Activated naive CD8-positive, alpha-beta T cell treated with anti-CD3 and anti-CD28 coated beads, Interleukin-2, amount 10 ng/mL, durations not matched to agents 7 days and 5 days (primary cell): ENCODE measurements at regions not wholly inside any gene's neighbourhood (a gene's known extent, or its start where the extent isn't known, plus 50 kb on each side); places are given as distances from the start of the nearest gene placed in this dataset.

ENCODE experiments used
- ATAC-seq: fragments of 150-1000 bp; cut with Tn5 transposase; one replicate; pipeline ENCODE4 v1.10.0; 2021; ENCODE audit warnings: low read depth, moderate library complexity
- POLR2A ChIA-PET: fragments of 350-600 bp; sonication (Branson Sonifier 250); formaldehyde crosslinking; loops from one replicate; lab custom pipeline; 2021; ENCODE audit warnings: antibody characterized with exemption; lab: Charles Lee
- DNase-seq: peaks from one replicate; pipeline ENCODE4 v3.0.0; 2021
- H3K27ac Mint-ChIP-seq: one replicate; pipeline ENCODE4 v1.8.0; 2022; ENCODE audit warnings: mild to moderate bottlenecking, mixed read lengths
- H3K27me3 Mint-ChIP-seq: one replicate; pipeline ENCODE4 v1.8.0; 2022; ENCODE audit warnings: mild to moderate bottlenecking, moderate library complexity, mixed read lengths
- H3K36me3 Mint-ChIP-seq: one replicate; pipeline ENCODE4 v1.8.0; 2021; ENCODE audit warnings: mild to moderate bottlenecking, mixed read lengths
- H3K4me1 Mint-ChIP-seq: one replicate; pipeline ENCODE4 v1.8.0; 2021; ENCODE audit warnings: mixed read lengths
- H3K4me3 Mint-ChIP-seq: one replicate; pipeline ENCODE4 v1.8.0; 2022; ENCODE audit warnings: mild to moderate bottlenecking, moderate library complexity, mixed read lengths
- H3K9me3 Mint-ChIP-seq: one replicate; pipeline ENCODE4 v1.8.0; 2021; ENCODE audit warnings: mixed read lengths

GRCh38 chr15:31163769-31164572 is 62.4 kb upstream of the TRPM1 start:
- H3K27ac Mint-ChIP-seq: no peak overlapping the region
- POLR2A ChIA-PET: no interaction called here

GRCh38 chr15:31164573-31164912 is 63.0 kb upstream of the TRPM1 start:
- Mint-ChIP-seq H3K36me3 (no peaks in the 10 kb centered on the region), H3K9me3 (no peaks in the 10 kb centered on the region), H3K27me3 (peaks cover 17% of the 10 kb centered on the region), H3K4me3 (no peak overlapping the region), H3K27ac (no peak overlapping the region), H3K4me1 (peaks cover 13% of the 10 kb centered on the region)
- no peak for DNase-seq
- POLR2A ChIA-PET: no interaction called here
- no peak for ATAC-seq

More at GRCh38 chr15:31163769-31164572, 62.4 kb upstream of the TRPM1 start:
- ATAC-seq: no peak
- DNase-seq: no peak
- Mint-ChIP-seq H3K4me1 (peaks cover 13% of the 10 kb centered on the region), H3K4me3 (no peak overlapping the region), H3K27me3 (peaks cover 17% of the 10 kb centered on the region), H3K9me3 (no peaks in the 10 kb centered on the region), H3K36me3 (no peaks in the 10 kb centered on the region)

DNA sequence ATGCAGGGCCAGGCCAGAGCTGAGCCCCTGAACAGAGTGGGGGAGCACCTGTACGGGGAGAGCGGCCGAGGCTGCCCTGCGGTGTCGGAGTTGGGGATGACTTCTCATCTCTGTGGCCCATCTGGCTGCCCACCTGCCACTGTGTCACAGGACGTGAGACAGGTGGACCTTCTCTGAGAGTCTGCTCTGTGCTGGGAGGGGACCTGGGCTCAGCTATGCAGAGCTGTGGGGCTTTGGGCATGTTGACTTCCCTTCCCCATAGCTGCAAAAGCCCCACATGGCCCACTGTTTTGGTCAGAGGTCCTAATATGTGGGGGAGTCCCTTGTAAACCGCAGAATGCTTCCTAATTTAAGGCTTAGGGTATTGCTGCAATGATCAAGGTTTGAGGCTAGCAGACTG is 68.0 kb upstream of the TRPM1 start:
- Mint-ChIP-seq H3K27ac (no peak overlapping the region), H3K27me3 (peaks cover 13% of the 10 kb centered on the region), H3K9me3 (no peaks in the 10 kb centered on the region), H3K4me3 (no peak overlapping the region), H3K36me3 (no peaks in the 10 kb centered on the region), H3K4me1 (peaks cover 13% of the 10 kb centered on the region)
- POLR2A ChIA-PET: no interaction called here
- DNase-seq: no peak
- no peak for ATAC-seq

- Mint-ChIP-seq H3K9me3 (no peaks in the 10 kb centered on the region), H3K4me3 (no peak overlapping the region), H3K27ac (no peak overlapping the region), H3K27me3 (peaks cover 6% of the 10 kb centered on the region), H3K36me3 (no peaks in the 10 kb centered on the region), H3K4me1 (peaks cover 13% of the 10 kb centered on the region)
- POLR2A ChIA-PET: no interaction called here
- no peak for ATAC-seq
- no peak for DNase-seq
These were observed 70.2 kb upstream of the TRPM1 start for GRCh38 chr15:31171731-31172130.

DNA sequence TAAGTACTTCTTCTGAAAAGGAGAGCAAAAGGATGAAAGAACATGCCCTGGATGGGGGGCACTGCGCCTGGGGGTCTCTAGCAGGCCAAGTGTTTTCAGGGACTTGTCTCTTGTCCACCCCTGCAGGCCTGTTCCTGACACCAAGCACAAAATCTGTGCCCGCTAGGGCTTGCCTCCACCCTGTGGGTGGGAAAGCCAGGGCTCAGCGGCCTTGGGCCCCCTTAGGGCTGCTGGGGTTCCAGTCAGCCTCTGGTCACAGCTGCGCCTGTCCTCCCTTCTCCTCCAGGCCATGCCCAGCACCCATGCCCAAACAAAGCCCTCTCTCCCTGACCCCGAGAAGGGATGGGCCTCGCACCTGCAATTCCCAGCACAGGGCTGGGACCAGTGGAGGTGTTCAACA is 71.1 kb upstream of the TRPM1 start:
- POLR2A ChIA-PET: no interaction called here
- DNase-seq (no peak), ATAC-seq (no peak)
- Mint-ChIP-seq H3K4me1 (peaks cover 6% of the 10 kb centered on the region), H3K36me3 (no peaks in the 10 kb centered on the region), H3K27me3 (peaks cover 5% of the 10 kb centered on the region), H3K27ac (no peak overlapping the region), H3K4me3 (no peak overlapping the region), H3K9me3 (no peaks in the 10 kb centered on the region)

DNA sequence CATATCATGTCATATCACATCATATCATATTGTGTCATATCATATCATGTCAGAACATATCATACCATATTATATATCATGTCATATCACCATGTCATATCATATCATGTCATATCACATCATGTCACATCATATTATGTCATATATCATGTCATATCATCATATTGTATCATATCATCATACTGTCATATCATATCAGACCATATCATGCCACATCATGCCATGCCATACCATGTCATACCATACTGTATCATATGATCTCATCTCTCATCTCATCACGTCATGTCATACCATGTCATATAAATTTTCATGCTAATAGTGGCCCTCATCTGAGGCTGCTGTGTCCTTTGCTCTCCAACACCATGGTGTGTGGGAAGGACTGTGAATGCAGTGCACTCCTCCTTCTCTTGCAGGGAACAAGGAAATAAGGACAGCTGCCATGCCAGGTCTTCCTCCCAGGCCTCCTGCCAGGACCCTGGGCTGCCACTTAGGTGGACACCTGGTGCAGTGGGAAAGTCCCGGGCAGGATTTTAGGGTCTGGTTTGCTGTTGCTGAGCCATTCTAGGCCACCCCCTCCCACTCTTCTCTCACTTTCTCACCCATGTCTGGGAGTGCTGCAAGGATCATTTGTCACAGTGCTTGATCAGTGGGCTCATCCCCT is 72.4 kb upstream of the TRPM1 start:
- POLR2A ChIA-PET: no interaction called here
- no peaks in the 10 kb centered on the region for H3K27me3 Mint-ChIP-seq
- no peak for ATAC-seq
- H3K36me3 Mint-ChIP-seq: no peaks in the 10 kb centered on the region
- no peak overlapping the region for H3K27ac Mint-ChIP-seq
- no peaks in the 10 kb centered on the region for H3K9me3 Mint-ChIP-seq
- no peak for DNase-seq
- peaks cover 2% of the 10 kb centered on the region for H3K4me1 Mint-ChIP-seq
- no peak overlapping the region for H3K4me3 Mint-ChIP-seq

DNA sequence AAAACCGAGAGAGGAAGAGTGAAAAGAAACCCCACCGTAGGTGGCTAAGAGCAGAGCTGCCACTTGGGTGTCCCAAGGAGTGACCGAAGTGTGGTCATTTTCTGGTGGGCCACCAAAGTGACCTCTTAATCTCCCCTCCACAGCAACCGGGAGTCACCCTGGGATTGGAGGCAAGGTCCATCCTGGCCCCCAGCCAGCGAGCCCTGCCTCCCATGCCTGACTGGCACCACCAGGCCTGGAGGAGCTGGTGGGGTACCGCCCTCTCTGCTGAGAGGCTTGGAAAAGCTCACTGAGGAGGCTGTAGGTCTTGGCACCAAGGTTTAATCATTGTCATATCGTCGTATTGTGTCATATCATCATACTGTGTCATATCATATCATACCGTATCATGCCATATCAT is 74.0 kb upstream of the TRPM1 start:
- POLR2A ChIA-PET: no interaction called here
- Mint-ChIP-seq H3K4me1 (peaks cover 6% of the 10 kb centered on the region), H3K27me3 (peaks cover under 1% of the 10 kb centered on the region), H3K27ac (no peak overlapping the region), H3K4me3 (no peak overlapping the region), H3K9me3 (peaks cover 3% of the 10 kb centered on the region), H3K36me3 (peaks cover 5% of the 10 kb centered on the region)
- ATAC-seq (no peak), DNase-seq (no peak)

- POLR2A ChIA-PET: no interaction called here
These were observed 76.4 kb upstream of the TRPM1 start for GRCh38 chr15:31177951-31178350.

GRCh38 chr15:31178705-31179104 is 77.2 kb upstream of the TRPM1 start:
- H3K27ac Mint-ChIP-seq: no peak overlapping the region
- peaks cover 4% of the 10 kb centered on the region for H3K9me3 Mint-ChIP-seq
- H3K27me3 Mint-ChIP-seq: peaks cover 11% of the 10 kb centered on the region
- ATAC-seq (no peak), DNase-seq (no peak)
- H3K4me1 Mint-ChIP-seq: peaks cover 6% of the 10 kb centered on the region
- H3K36me3 Mint-ChIP-seq: peaks cover 6% of the 10 kb centered on the region
- POLR2A ChIA-PET: no interaction called here
- no peak overlapping the region for H3K4me3 Mint-ChIP-seq

More at GRCh38 chr15:31177951-31178350, 76.4 kb upstream of the TRPM1 start:
- ATAC-seq: no peak
- Mint-ChIP-seq H3K36me3 (peaks cover 6% of the 10 kb centered on the region), H3K27me3 (peaks cover 8% of the 10 kb centered on the region), H3K9me3 (peaks cover 4% of the 10 kb centered on the region), H3K4me1 (peaks cover 6% of the 10 kb centered on the region), H3K27ac (no peak overlapping the region), H3K4me3 (no peak overlapping the region)
- DNase-seq: no peak

DNA sequence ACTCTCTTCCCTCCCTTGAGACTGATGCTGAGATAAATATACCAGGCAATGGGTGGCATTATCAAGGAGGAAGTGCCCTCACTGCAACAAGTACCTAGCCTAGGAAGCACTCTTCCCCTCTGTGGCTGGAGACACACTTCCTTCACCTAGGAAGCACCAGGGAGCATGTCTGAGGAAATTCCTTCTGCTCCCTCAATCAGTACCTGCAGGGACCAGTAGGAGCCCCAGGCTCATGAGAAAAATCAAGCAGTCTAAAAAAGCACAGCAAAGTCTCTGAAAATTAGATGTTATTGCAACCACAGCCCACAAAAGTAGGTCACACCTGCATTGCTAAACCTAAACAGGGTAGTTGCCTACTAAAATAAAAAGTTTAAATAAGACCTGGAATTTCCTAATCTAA is 78.2 kb upstream of the TRPM1 start:
- no peak for ATAC-seq
- peaks cover 6% of the 10 kb centered on the region for H3K36me3 Mint-ChIP-seq
- H3K4me1 Mint-ChIP-seq: peaks cover 6% of the 10 kb centered on the region
- H3K27ac Mint-ChIP-seq: no peak overlapping the region
- peaks cover 4% of the 10 kb centered on the region for H3K9me3 Mint-ChIP-seq
- DNase-seq: no peak
- POLR2A ChIA-PET: no interaction called here
- H3K4me3 Mint-ChIP-seq: no peak overlapping the region
- H3K27me3 Mint-ChIP-seq: peaks cover 11% of the 10 kb centered on the region

DNA sequence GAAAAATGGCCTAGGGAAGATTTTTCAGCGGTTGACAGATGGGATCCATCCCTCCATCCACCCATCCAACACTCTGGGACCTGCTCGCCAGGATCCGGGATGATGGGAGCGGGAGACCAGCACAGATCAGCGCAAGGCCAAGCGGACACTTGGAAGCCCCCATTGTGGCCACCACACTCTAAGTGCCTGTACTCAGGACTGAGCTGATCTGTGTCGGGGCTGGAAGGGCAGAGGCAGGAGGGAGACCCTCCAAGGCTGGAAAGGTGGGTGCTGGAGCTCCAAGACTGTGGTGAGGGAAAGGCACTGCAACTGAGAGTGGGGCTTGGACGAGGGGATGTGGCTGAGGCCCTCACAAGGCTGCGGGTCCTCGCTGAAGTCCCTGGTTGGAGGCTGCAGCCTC is 91.8 kb upstream of the TRPM1 start:
- Mint-ChIP-seq H3K27ac (no peak overlapping the region), H3K27me3 (peaks cover 11% of the 10 kb centered on the region), H3K4me1 (no peaks in the 10 kb centered on the region), H3K9me3 (peaks cover 13% of the 10 kb centered on the region), H3K36me3 (no peaks in the 10 kb centered on the region), H3K4me3 (no peak overlapping the region)
- POLR2A ChIA-PET: interaction anchor here (0.6 kb wide), 1 partner anchor 178 kb away, joined by 3 read pairs; no protein-coding TSS in a partner anchor
- ATAC-seq: no peak
- DNase-seq: no peak

DNA sequence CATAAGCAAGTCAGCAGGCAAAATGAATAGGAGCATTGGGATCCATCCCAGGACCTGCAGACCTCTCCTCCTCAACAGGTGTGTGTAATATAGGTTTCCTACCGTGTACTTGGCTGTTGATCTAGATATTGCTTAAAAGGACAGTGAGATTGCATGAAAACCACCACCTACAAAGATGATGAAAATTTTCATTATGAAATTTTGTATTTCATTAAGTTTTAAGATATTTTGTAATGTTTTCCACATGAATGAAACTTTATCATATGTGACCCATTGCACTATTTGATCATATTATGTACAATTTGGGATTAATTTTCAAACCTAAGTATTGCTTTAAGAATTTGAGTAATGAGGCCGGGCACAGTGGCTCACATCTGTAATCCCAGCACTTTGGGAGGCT is 94.3 kb upstream of the TRPM1 start:
- no peak overlapping the region for H3K4me3 Mint-ChIP-seq
- no peak for ATAC-seq
- H3K4me1 Mint-ChIP-seq: peaks cover 7% of the 10 kb centered on the region
- POLR2A ChIA-PET: no interaction called here
- H3K27me3 Mint-ChIP-seq: peaks cover 16% of the 10 kb centered on the region
- no peaks in the 10 kb centered on the region for H3K9me3 Mint-ChIP-seq
- H3K36me3 Mint-ChIP-seq: no peaks in the 10 kb centered on the region
- H3K27ac Mint-ChIP-seq: no peak overlapping the region
- no peak for DNase-seq

DNA sequence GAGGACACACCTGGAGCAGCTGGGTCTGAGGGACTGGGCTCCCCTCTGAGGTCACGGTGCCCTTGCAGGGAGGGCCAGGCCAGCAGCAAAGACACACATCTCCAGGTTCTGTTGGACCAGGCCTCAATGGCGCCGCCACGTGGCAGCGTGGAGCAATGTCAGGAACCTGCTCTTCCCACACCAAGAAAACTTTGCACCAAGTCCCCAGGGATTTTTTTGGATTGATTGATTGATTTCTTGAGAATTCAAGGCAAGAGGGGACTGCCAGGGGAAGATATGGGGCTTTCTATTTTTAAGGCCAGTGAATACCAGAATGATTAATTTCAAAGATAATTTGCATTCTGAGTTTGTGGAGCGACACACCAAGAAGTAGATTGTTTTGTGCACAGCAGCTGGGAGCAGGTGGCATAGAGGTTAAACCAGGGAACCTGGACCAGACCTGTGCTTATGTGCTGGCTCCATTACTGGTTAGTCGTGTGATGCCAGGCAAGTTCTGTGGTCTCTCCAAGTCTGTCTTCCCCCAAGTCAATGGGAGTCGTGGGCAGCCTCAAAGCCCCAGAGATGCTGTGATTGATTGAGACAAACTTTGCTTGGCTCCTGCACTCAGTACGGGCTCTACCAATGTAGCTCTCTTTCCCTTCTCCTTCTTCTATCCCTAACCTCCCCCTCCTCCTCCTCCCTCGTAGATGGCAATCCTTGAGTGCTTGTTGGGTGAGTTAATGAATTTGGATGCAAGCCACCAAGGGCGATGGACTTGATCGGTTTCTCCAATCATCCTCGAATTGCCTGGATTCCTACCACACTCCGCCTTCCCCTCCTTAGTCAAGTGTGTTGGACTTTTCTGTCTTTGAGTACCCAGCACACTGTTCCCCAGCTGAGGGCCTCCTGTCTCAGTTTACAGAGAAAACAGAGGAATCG is 96.2 kb upstream of the TRPM1 start:
- no peaks in the 10 kb centered on the region for H3K9me3 Mint-ChIP-seq
- H3K36me3 Mint-ChIP-seq: no peaks in the 10 kb centered on the region
- no peak for ATAC-seq
- peaks cover 16% of the 10 kb centered on the region for H3K27me3 Mint-ChIP-seq
- H3K27ac Mint-ChIP-seq: no peak overlapping the region
- POLR2A ChIA-PET: interaction anchor here (0.5 kb wide), 1 partner anchor 295 kb away, joined by 4 read pairs; no protein-coding TSS in a partner anchor
- peak; percentile 71 for DNase-seq
- peaks cover 10% of the 10 kb centered on the region for H3K4me1 Mint-ChIP-seq
- H3K4me3 Mint-ChIP-seq: no peak overlapping the region
